HUES64 (cell line): ENCODE measurements at regions not wholly inside any gene's neighbourhood (a gene's known extent, or its start where the extent isn't known, plus 50 kb on each side); places are given as distances from the start of the nearest gene placed in this dataset.

Source experiments
- H3K27ac ChIP-seq: 2 replicates; pipeline ENCODE4 v1.7.0; 2013; ENCODE audit warnings: low read depth, low read length, inconsistent platforms
- H3K27me3 ChIP-seq: 2 replicates; pipeline ENCODE4 v1.6.1; 2013; ENCODE audit warnings: mild to moderate bottlenecking, low read length; ENCODE audit not compliant: insufficient read depth
- H3K36me3 ChIP-seq: 2 replicates; pipeline ENCODE4 v1.6.1; 2013; ENCODE audit warnings: mild to moderate bottlenecking, low read length; ENCODE audit not compliant: insufficient read depth
- H3K4me1 ChIP-seq: 2 replicates; pipeline ENCODE4 v1.6.1; 2013; ENCODE audit warnings: mild to moderate bottlenecking, low read length, moderate library complexity; ENCODE audit not compliant: insufficient read depth
- H3K4me3 ChIP-seq: 2 replicates; pipeline ENCODE4 v1.5.1; 2013; ENCODE audit warnings: mild to moderate bottlenecking, low read length, moderate library complexity
- H3K9ac ChIP-seq: 2 replicates; pipeline ENCODE4 v1.6.1; 2013; ENCODE audit warnings: mild to moderate bottlenecking, low read depth, low read length
- H3K9me3 ChIP-seq: 2 replicates; pipeline ENCODE4 v1.6.1; 2013; ENCODE audit warnings: low read depth, low read length; ENCODE audit not compliant: insufficient read depth
- WGBS: fragments of 150-250, 120-280 bp; methylation state at CpG from one replicate; pipeline ENCODE4 v1.1.7; 2013; ENCODE audit warnings: missing lambda C conversion rate; 5-methylcytosine and 5-hydroxymethylcytosine counted together

DNA sequence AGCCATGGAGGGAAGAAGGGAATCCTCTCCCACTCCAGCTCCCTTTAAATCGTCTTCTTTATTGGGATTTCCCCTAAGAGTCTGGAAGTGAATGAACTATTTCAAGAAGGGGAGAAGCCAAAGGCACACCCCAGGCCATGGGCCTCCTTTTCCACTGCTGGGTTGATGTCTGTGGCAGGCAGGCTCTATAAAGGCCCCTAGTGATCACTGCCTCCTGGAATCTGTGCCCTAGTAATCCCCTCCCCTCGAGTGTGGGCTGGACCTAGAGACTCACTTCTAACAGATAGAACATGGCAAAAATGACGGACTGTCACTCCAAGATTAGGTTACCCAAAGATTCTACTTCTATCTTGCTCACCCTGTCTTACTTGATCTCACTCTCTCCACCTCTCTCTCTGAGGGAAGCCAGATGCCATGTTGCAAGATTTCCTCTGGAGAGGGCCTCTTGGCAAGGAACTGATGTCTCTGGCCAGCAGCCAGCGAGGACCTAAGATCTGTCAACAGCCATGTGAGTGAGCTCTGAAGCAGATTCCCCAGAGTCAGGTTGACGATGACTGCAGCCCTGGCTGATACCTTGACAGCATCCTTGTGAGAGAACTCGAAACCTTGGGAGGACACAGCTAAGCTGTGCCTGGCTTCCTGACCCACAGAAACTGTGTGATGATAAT is 444.8 kb downstream of the SOX6 start:
- H3K36me3 ChIP-seq: no peaks in the 10 kb centered on the region
- H3K4me3 ChIP-seq: no peak overlapping the region
- H3K4me1 ChIP-seq: no peaks in the 10 kb centered on the region
- H3K27me3 ChIP-seq: no peaks in the 10 kb centered on the region
- no peak overlapping the region for H3K9ac ChIP-seq
- 89% methylated on average over 5 of the region's 6 CpGs for WGBS
- H3K27ac ChIP-seq: no peak overlapping the region
- no peaks in the 10 kb centered on the region for H3K9me3 ChIP-seq

- Histone ChIP-seq H3K27ac (no peak overlapping the region), H3K9ac (no peak overlapping the region), H3K9me3 (no peaks in the 10 kb centered on the region), H3K36me3 (no peaks in the 10 kb centered on the region), H3K4me1 (no peaks in the 10 kb centered on the region), H3K4me3 (no peak overlapping the region), H3K27me3 (no peaks in the 10 kb centered on the region)
- 98% methylated on average over 2 of the region's 2 CpGs for WGBS
Observed at GRCh38 chr11:15912291-15912690, 444.1 kb downstream of the SOX6 start.

DNA sequence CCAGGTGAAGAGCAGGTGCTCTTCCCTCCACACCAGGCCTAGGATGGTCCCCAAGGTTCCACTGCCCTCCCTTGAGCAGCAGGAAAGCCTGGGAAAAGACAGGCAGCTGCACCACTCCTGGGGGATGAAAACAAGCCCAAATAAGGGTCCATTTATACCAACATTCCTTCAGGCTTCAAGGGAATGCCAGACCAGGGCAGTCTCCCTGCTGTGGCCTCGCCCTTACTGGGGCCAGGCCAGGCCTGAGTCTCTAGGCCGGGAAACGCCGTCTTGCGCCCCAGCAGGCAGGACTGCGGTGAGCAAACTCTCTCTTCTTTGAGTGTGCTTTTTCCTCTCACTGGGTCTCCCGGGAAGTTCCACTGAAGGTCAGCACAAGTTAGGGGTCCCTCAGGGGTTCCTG is 443.5 kb downstream of the SOX6 start:
- Histone ChIP-seq H3K36me3 (no peaks in the 10 kb centered on the region), H3K27ac (no peak overlapping the region), H3K4me3 (no peak overlapping the region), H3K9me3 (no peaks in the 10 kb centered on the region), H3K27me3 (no peaks in the 10 kb centered on the region), H3K4me1 (no peaks in the 10 kb centered on the region), H3K9ac (no peak overlapping the region)
- 89% methylated on average over 7 of the region's 7 CpGs for WGBS

DNA sequence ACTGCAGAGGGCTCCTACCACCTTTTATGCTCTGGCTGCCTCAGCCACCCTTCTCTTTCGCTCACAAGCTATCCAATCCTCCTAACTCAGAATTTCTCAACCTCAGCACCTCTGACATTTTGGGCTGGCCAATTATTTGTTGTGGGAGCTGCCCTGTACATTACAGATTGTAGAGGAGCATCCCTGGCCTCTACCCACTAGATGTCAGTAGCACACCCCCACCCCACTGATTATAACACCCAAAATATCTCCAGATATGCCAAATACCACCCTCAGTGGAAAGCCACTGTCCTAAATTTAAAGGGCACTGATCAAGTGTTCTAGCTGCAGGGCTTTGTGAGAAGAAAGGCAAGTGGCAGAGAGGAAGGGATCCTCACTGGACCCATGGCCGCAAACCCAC is 443.1 kb downstream of the SOX6 start:
- WGBS: 93% methylated on average over 1 of the region's 2 CpGs
- H3K27ac ChIP-seq: no peak overlapping the region
- no peak overlapping the region for H3K4me3 ChIP-seq
- no peaks in the 10 kb centered on the region for H3K27me3 ChIP-seq
- H3K9ac ChIP-seq: no peak overlapping the region
- no peaks in the 10 kb centered on the region for H3K4me1 ChIP-seq
- H3K36me3 ChIP-seq: no peaks in the 10 kb centered on the region
- H3K9me3 ChIP-seq: no peaks in the 10 kb centered on the region
